MCF 10A (cell line): ENCODE measurements at regions not wholly inside any gene's neighbourhood (a gene's known extent, or its start where the extent isn't known, plus 50 kb on each side); places are given as distances from the start of the nearest gene placed in this dataset.

Source experiments
- BruUV-seq: library from RNA; stranded (reverse); fragments of 400-500 nt; replicated peaks from 2 replicates; lab custom pipeline; 2021; lab: Mats Ljungman, UMichigan
- CTCF ChIA-PET: fragments of 300-600 bp; sonication (Branson Sonifier 250); formaldehyde crosslinking; extraction: SDS; loops from one replicate; lab custom pipeline; 2021; ENCODE audit warnings: antibody characterized with exemption, inconsistent platforms; lab: Yijun Ruan, JAX
- POLR2A ChIA-PET: fragments of 300-600, 350-650 bp; sonication (Branson Sonifier 250); formaldehyde crosslinking; extraction: SDS; loops from one replicate; lab custom pipeline; 2020; ENCODE audit warnings: antibody characterized with exemption, inconsistent platforms; lab: Yijun Ruan, JAX
- DNase-seq: peaks from one replicate; pipeline ENCODE4 v3.0.0-alpha.2; 2018; ENCODE audit not compliant: unreplicated experiment
- H3K27ac Mint-ChIP-seq: one replicate; pipeline ENCODE4 v1.8.0; 2022; ENCODE audit warnings: mild to moderate bottlenecking, low read depth, mixed read lengths; ENCODE audit not compliant: unreplicated experiment
- H3K27me3 Mint-ChIP-seq: one replicate; pipeline ENCODE4 v1.8.0; 2022; ENCODE audit warnings: mixed read lengths; ENCODE audit not compliant: insufficient read depth, unreplicated experiment
- H3K36me3 Mint-ChIP-seq: one replicate; pipeline ENCODE4 v1.8.0; 2022; ENCODE audit warnings: mild to moderate bottlenecking, moderate library complexity, mixed read lengths; ENCODE audit not compliant: insufficient read depth, unreplicated experiment
- H3K4me1 Mint-ChIP-seq: one replicate; pipeline ENCODE4 v1.8.0; 2022; ENCODE audit warnings: mixed read lengths; ENCODE audit not compliant: insufficient read depth, unreplicated experiment
- H3K4me3 Mint-ChIP-seq: one replicate; pipeline ENCODE4 v1.8.0; 2022; ENCODE audit warnings: mild to moderate bottlenecking, moderate library complexity, mixed read lengths; ENCODE audit not compliant: unreplicated experiment
- H3K9me3 Mint-ChIP-seq: one replicate; pipeline ENCODE4 v1.8.0; 2022; ENCODE audit warnings: mixed read lengths; ENCODE audit not compliant: unreplicated experiment
- intact Hi-C: fragments of 100-400 bp; cut with micrococcal nuclease; formaldehyde crosslinking; loops from 2 replicates; pipeline ENCODE4 v1.14.1; 2022
- TF ChIP-seq, protein P1 (sequence below): fragments of 200-600 bp; IDR thresholded peaks from one replicate; pipeline ENCODE4 v1.8.0; 2022; ENCODE audit warnings: antibody characterized with exemption, mild to moderate bottlenecking; ENCODE audit not compliant: unreplicated experiment

DNA sequence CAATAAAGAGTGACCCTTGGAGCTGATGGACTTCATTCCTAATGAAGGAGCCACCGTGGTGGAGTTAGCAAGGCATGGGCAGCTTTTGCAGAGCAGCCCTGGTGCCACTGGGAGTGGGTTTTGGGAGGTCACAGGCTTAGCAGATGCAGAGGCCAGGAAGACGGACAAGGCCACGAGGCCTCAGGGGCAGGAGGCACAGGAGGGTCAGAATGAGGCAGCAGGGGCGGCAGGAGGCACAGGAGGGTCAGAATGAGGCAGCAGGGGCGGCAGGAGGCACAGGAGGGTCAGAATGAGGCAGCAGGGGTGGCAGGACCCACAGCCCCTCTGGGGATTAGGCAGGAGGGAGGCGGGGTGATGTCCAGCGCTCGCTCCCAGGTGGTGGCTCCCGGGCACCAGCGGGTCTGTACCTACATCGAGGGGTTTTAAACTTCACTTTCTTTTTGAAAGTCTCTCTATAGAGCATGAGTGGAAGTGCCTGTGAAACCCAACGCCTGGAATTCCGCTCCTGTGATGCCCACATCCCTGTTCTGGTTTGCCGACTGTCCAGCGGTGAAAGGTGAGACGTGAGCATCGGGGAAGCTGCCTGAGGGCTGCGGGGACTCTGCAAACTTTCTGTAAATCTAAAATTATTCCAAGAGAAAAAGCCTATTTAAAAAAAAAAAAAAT, 521.6 kb downstream of the BRD1 start:
- Mint-ChIP-seq H3K9me3 (peaks cover 25% of the 10 kb centered on the region), H3K27ac (no peak overlapping the region), H3K4me3 (no peak overlapping the region), H3K4me1 (no peaks in the 10 kb centered on the region), H3K27me3 (no peaks in the 10 kb centered on the region), H3K36me3 (no peaks in the 10 kb centered on the region)
- TF ChIP-seq, protein P1, sequence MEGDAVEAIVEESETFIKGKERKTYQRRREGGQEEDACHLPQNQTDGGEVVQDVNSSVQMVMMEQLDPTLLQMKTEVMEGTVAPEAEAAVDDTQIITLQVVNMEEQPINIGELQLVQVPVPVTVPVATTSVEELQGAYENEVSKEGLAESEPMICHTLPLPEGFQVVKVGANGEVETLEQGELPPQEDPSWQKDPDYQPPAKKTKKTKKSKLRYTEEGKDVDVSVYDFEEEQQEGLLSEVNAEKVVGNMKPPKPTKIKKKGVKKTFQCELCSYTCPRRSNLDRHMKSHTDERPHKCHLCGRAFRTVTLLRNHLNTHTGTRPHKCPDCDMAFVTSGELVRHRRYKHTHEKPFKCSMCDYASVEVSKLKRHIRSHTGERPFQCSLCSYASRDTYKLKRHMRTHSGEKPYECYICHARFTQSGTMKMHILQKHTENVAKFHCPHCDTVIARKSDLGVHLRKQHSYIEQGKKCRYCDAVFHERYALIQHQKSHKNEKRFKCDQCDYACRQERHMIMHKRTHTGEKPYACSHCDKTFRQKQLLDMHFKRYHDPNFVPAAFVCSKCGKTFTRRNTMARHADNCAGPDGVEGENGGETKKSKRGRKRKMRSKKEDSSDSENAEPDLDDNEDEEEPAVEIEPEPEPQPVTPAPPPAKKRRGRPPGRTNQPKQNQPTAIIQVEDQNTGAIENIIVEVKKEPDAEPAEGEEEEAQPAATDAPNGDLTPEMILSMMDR: no peak
- CTCF ChIA-PET: interaction anchor here (0.6 kb wide), 1 partner anchor 10 kb away, joined by 3 read pairs; no protein-coding TSS in a partner anchor
- no peak for DNase-seq
- intact Hi-C loops: no loop called here
- BruUV-seq: no TSS peak
- POLR2A ChIA-PET: no interaction called here

DNA sequence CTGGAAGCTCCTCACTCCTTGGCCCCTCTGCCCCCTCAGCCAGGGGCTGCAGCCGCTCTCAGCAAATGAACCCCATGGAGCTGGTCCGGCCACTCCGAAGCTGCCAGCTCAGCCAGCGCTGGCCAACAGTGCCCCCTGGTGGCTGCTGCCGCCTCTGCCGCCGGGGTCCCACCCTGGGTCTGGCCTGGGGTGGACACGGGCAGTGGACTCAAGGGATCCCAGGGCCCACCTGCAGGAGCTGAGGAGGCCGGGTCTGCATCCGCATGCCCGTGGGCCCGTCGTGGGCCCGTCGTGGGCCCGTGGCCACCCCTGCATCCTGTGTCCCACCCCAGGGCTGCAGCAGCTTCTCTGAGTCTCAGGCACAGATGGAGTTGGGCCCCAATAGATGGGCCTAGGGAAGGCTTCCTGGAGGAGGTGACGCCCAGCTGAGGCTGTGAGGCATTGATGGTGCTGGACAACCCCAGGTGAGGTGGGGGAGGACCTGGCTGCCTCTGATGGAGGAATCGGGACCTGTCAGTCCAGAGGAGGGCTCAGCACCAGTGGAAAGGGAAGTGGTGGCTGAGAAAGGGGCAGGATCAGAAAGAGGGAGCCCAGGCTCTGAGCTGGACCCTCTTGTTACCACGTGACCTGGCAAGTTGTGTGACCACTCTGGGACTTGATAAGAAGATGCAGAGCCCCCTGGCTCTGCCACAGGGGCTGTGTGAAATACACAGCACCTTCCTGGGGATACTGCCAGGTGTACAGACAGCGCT, 522.3 kb downstream of the BRD1 start:
- ChIA-PET CTCF (interaction anchor here (0.6 kb wide), 1 partner anchor 10 kb away, joined by 3 read pairs; no protein-coding TSS in a partner anchor), POLR2A (no interaction called here)
- peaks cover 20% of the 10 kb centered on the region for H3K9me3 Mint-ChIP-seq
- H3K36me3 Mint-ChIP-seq: no peaks in the 10 kb centered on the region
- DNase-seq: no peak
- intact Hi-C loops: no loop called here
- no peaks in the 10 kb centered on the region for H3K4me1 Mint-ChIP-seq
- TF ChIP-seq, protein P1: no peak
- BruUV-seq: no TSS peak
- H3K27ac Mint-ChIP-seq: no peak overlapping the region
- H3K27me3 Mint-ChIP-seq: no peaks in the 10 kb centered on the region
- H3K4me3 Mint-ChIP-seq: no peak overlapping the region

DNA sequence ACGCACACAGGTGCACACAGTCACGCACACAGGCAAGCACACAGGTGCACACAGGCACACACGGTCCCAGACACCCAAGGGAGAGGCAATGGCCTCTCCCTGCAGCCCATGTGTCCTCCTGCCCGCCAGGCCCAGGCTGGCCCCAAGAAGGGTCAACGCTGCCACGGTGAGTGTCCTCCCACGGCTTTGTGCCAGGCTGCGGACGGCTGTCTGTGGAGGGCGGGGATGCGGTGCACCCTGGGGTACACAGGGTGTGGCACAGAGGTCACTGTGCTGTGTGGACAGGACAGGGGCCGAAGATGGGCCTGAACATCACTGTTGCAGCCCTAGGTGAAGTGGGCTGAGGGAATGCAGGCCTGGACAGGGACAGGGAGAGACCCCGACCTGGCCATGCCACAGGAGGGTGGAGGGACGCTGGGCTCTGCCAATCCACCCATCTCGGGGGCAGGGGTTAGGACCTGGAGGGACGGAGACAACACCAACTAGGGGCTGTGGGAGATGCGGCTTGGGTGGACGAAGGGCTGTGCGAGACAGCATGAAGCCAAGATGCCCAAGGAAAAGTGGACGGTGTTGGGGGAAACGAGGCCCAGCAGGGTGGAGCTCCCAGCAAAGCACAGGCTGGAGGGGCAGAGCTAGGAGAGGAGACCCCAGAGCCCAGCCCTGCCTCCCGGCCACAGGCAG, 523.8 kb downstream of the BRD1 start:
- BruUV-seq: no TSS peak
- intact Hi-C loops: no loop called here
- Mint-ChIP-seq H3K4me3 (no peak overlapping the region), H3K27me3 (no peaks in the 10 kb centered on the region), H3K27ac (no peak overlapping the region), H3K4me1 (no peaks in the 10 kb centered on the region), H3K36me3 (no peaks in the 10 kb centered on the region), H3K9me3 (peaks cover 9% of the 10 kb centered on the region)
- TF ChIP-seq, protein P1: no peak
- CTCF ChIA-PET: no interaction called here
- POLR2A ChIA-PET: no interaction called here
- DNase-seq: no peak

DNA sequence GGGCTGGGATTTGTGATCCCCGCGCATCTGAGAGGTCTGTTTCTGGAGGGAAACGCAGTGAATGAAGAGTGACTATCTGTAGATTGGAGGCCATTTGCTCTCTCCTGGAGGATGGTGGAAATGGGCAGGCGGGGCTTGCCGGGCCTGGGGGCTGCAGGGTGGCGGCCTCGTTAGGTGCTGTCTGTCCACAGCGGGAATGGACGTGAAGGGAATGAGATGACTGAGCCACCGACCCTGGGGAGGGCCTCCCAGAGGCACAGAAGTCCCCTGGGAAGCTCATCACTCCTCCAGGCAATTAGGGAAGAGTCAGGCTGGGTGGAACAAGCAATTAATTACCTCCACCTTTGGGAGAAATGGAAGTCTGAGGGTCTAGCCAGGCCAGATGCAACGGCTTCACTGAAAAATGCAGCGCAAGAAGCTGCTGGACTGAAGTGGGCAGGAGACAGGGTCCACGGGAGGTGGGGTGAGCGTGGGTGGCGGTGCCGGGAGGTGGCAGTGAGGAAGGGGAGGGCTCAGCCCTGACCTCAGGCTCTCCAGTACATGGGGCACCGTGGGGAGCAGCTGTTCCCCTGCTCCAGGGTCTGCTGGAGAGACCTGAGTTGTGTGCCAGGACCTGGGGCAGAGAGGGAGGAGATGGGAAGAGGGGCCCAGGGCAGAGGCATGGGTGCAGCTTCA, 524.5 kb downstream of the BRD1 start:
- TF ChIP-seq, protein P1: no peak
- Mint-ChIP-seq H3K27me3 (no peaks in the 10 kb centered on the region), H3K4me3 (no peak overlapping the region), H3K36me3 (no peaks in the 10 kb centered on the region), H3K4me1 (no peaks in the 10 kb centered on the region), H3K27ac (no peak overlapping the region), H3K9me3 (peaks cover 9% of the 10 kb centered on the region)
- POLR2A ChIA-PET: no interaction called here
- BruUV-seq: no TSS peak
- DNase-seq: no peak
- CTCF ChIA-PET: no interaction called here
- intact Hi-C loops: no loop called here
